ENCODE measurements at regions not wholly inside any gene's neighbourhood (a gene's known extent, or its start where the extent isn't known, plus 50 kb on each side); places are given as distances from the start of the nearest gene placed in this dataset.

DNA sequence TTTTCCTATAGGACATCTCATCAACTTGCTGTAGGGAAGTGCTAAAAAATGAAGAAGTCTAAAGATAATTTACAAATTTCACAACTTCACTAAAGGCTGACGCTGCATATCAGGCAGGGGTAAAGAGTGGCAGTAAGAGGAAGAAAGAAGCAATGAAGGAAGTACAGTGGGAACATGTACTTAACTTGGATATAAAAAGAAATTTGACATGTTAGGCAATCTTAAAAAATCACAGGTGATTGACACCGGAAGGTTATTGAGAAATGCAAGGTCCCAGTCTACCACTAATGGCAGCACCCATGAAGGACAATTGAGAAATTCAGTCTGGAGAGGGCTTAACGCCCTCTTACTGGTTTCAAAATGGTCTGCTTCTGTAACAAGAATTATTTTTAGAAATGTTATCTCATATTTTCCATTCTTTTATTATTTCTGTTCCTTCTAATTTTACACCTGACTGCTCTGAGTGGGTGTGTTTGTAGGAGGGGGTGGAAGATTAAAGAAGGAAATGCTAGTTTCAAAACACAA, 358.1 kb downstream of the KCNJ2 start:
- intact Hi-C loops (cut with micrococcal nuclease), result no loop called here
- ChIA-PET POLR2A (interaction anchor here (0.7 kb wide), 1 partner anchor 1997 kb away, joined by 3 read pairs; no protein-coding TSS in a partner anchor), CTCF (interaction anchor here (0.8 kb wide), 1 partner anchor 26 kb away, joined by 3 read pairs; no protein-coding TSS in a partner anchor)
- H3K4me3 Mint-ChIP-seq, result no peak overlapping the region
- TF ChIP-seq, protein P1, sequence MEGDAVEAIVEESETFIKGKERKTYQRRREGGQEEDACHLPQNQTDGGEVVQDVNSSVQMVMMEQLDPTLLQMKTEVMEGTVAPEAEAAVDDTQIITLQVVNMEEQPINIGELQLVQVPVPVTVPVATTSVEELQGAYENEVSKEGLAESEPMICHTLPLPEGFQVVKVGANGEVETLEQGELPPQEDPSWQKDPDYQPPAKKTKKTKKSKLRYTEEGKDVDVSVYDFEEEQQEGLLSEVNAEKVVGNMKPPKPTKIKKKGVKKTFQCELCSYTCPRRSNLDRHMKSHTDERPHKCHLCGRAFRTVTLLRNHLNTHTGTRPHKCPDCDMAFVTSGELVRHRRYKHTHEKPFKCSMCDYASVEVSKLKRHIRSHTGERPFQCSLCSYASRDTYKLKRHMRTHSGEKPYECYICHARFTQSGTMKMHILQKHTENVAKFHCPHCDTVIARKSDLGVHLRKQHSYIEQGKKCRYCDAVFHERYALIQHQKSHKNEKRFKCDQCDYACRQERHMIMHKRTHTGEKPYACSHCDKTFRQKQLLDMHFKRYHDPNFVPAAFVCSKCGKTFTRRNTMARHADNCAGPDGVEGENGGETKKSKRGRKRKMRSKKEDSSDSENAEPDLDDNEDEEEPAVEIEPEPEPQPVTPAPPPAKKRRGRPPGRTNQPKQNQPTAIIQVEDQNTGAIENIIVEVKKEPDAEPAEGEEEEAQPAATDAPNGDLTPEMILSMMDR (IDR thresholded peaks at IDR 0.05), result no peak
- no peak overlapping the region for H3K27ac Mint-ChIP-seq
- ATAC-seq (no peak), DNase-seq (no peak)
- H3K27me3 Mint-ChIP-seq, result no peaks in the 10 kb centered on the region
- no peaks in the 10 kb centered on the region for H3K36me3 Mint-ChIP-seq (ENCODE audit: low read depth)
- peaks cover 3% of the 10 kb centered on the region for H3K4me1 Mint-ChIP-seq (ENCODE audit: low read depth)
- no peaks in the 10 kb centered on the region for H3K9me3 Mint-ChIP-seq

DNA sequence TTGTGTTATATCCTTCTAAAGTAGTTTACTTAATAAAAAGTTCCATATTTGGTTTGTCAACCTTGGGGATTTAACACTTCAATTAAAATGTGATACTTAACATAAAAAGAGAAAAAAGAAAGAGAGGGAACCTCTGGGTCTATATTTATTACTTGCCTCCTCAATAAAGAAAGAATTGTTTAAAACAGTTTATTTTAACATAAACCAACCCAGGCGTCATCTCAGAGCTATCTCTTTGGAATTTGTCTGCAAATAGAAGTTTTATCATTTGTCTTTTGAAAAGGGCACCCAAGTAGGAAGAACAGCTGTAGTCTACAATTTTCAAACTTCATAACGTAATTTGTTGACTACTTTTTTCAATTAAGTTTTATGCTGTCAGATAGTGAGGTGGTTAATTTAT, 364.1 kb downstream of the KCNJ2 start:
- TF ChIP-seq, protein P1 (IDR thresholded peaks at IDR 0.05), result no peak
- DNase-seq (no peak), ATAC-seq (no peak)
- H3K36me3 Mint-ChIP-seq (ENCODE audit: low read depth), result no peaks in the 10 kb centered on the region
- H3K4me3 Mint-ChIP-seq, result no peak overlapping the region
- H3K4me1 Mint-ChIP-seq (ENCODE audit: low read depth), result no peaks in the 10 kb centered on the region
- H3K9me3 Mint-ChIP-seq, result no peaks in the 10 kb centered on the region
- H3K27ac Mint-ChIP-seq, result no peak overlapping the region
- POLR2A ChIA-PET, result no interaction called here
- no peaks in the 10 kb centered on the region for H3K27me3 Mint-ChIP-seq
- CTCF ChIA-PET, result interaction anchor here (1.0 to 1.6 kb wide), 2 partner anchors 18 to 771 kb away, joined by 3 to 7 read pairs; no protein-coding TSS in a partner anchor
- intact Hi-C loops (cut with micrococcal nuclease), result no loop called here

DNA sequence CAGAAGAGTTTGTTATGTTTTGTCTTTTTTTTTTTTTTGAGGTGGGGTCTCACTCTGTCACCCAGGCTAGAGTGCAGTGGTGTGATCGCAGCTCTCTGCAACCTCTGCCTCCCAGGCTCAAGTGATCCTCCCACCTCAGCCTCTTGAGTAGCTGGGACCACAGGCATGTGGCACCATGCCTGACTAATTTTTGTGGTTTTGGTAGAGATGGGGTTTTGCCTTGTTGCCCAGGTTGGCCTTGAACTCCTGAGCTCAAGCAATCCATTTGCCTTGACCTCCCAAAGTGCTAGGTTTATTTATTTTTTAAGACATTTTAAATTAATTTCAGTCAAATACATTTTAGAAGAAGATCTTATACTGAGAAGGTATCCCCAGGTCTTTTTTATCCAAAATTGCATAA, 366.7 kb downstream of the KCNJ2 start:
- ATAC-seq (no peak), DNase-seq (no peak)
- TF ChIP-seq, protein P1 (IDR thresholded peaks at IDR 0.05), result no peak
- Mint-ChIP-seq H3K27ac (no peak overlapping the region), H3K4me1 (ENCODE audit: low read depth) (no peaks in the 10 kb centered on the region), H3K27me3 (no peaks in the 10 kb centered on the region), H3K9me3 (no peaks in the 10 kb centered on the region), H3K36me3 (ENCODE audit: low read depth) (no peaks in the 10 kb centered on the region), H3K4me3 (no peak overlapping the region)
- intact Hi-C loops (cut with micrococcal nuclease), result no loop called here
- ChIA-PET POLR2A (no interaction called here), CTCF (no interaction called here)

DNA sequence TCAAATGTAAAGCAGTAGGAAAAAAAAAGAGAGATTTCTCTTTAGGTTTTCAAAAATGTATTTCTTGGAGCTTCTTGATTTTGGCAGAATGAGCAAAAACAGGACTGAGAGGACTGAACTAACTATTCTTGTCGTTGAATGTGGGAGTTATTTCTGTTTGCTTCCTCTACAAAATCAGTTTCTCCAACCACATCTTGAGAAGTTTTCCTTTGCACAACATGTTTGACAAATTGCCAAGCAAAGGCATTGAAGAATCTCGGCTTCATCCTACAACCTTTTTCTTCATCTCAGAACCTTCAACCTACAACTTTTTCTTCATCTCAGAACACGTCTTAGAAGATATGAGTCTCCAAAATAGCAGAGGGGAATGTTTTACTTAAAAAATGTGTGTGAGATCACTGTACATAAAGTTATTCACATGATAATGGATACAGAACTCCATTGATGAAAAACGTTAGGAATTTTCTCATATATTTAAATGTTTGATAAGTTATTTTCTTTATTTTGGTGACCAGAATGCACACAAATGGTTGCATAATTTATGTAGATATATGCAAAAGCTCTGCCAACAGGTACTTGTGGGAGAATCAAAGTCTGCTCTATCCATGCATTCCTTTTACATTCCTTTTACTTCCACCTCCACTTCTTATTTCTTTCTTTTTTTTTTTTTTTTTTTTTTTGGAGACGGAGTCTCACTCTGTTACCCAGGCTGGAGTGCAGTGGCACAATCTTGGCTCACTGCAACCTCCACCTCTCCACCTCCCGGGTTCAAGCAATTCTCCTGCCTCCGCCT, 370.0 kb downstream of the KCNJ2 start:
- DNase-seq, result no peak
- intact Hi-C loops (cut with micrococcal nuclease), result no loop called here
- H3K4me3 Mint-ChIP-seq, result no peak overlapping the region
- H3K9me3 Mint-ChIP-seq, result no peaks in the 10 kb centered on the region
- H3K27me3 Mint-ChIP-seq, result no peaks in the 10 kb centered on the region
- ChIA-PET POLR2A (interaction anchor here (0.6 kb wide), 1 partner anchor 96 kb away, joined by 4 read pairs; no protein-coding TSS in a partner anchor), CTCF (interaction anchor here (1.2 kb wide), 1 partner anchor 13 kb away, joined by 3 read pairs; no protein-coding TSS in a partner anchor)
- no peak for ATAC-seq
- no peak overlapping the region for H3K27ac Mint-ChIP-seq
- TF ChIP-seq, protein P1 (IDR thresholded peaks at IDR 0.05), result no peak
- H3K36me3 Mint-ChIP-seq (ENCODE audit: low read depth), result no peaks in the 10 kb centered on the region
- no peaks in the 10 kb centered on the region for H3K4me1 Mint-ChIP-seq (ENCODE audit: low read depth)

DNA sequence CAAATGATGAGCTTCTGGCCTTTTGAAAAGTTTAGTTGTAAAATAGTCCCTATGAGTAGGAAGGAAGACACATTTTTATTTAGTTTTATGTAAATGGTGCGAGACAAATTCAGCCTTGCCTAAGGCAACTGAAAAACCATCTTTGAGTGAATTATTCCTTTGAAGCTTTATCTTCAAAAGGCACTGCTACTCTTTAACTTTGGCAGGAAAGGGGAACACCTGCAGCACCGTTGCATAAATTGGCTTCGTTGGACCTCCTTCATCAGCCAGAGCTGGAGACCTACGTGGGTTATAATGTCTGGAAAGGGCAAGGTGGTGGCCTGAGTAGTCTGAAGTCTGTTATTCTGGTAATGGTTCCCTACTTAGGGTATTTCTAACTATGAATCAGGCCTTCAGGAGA, 373.5 kb downstream of the KCNJ2 start:
- H3K9me3 Mint-ChIP-seq, result no peaks in the 10 kb centered on the region
- no peaks in the 10 kb centered on the region for H3K27me3 Mint-ChIP-seq
- H3K27ac Mint-ChIP-seq, result no peak overlapping the region
- no peak overlapping the region for H3K4me3 Mint-ChIP-seq
- POLR2A ChIA-PET, result no interaction called here
- TF ChIP-seq, protein P1 (IDR thresholded peaks at IDR 0.05), result no peak
- no peak for ATAC-seq
- intact Hi-C loops (cut with micrococcal nuclease), result no loop called here
- H3K36me3 Mint-ChIP-seq (ENCODE audit: low read depth), result no peaks in the 10 kb centered on the region
- CTCF ChIA-PET, result no interaction called here
- no peak for DNase-seq
- no peaks in the 10 kb centered on the region for H3K4me1 Mint-ChIP-seq (ENCODE audit: low read depth)

Data from activated CD8-positive, alpha-beta T cell treated with anti-CD3 and anti-CD28 coated beads for 36 hours (primary cell).